ENCODE measurements at regions not wholly inside any gene's neighbourhood (a gene's known extent, or its start where the extent isn't known, plus 50 kb on each side); places are given as distances from the start of the nearest gene placed in this dataset.

DNA sequence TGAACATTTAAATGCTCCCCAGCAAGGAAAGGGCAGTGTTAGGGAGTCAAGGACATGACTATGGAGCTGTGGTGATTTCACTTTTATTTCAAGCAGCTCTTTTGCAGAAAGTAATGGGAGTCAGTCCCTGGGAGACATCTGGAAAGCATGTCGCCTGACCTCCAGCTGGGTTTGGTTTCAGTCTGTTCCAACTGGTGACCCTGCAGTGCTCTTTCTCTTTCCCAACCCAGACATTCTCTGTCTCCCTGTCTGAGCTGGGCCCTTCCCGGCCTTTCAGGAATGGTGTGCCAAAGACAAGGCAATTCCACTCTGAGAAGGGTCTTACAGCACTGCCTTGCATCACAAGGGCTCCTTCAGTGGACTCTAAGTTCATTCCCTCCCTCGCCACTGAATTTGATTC lies 323.2 kb downstream of the OSR1 start:
- no peak for DNase-seq (ENCODE audit: low read depth in 2 of 2)

DNA sequence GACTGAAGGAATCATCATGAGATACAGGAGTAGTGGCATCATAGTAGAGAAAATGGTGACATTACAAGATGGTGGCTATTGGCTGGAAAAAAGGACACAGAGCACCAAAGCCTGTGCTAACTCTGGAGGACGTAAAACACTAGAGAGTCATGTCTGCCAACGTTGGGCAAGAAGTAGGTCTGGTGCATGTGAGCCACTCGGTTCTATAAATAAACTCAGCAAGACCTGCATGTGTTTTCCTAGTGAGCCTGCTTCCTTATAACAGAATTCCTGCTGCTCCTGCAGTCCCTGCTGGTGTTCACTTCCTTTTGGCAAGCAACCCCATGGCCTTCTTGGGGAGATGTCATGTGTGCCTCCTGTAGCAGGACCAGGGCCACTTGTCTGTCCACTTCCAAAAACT lies 325.2 kb downstream of the OSR1 start:
- no peak for DNase-seq (ENCODE audit: low read depth in 2 of 2)

DNA sequence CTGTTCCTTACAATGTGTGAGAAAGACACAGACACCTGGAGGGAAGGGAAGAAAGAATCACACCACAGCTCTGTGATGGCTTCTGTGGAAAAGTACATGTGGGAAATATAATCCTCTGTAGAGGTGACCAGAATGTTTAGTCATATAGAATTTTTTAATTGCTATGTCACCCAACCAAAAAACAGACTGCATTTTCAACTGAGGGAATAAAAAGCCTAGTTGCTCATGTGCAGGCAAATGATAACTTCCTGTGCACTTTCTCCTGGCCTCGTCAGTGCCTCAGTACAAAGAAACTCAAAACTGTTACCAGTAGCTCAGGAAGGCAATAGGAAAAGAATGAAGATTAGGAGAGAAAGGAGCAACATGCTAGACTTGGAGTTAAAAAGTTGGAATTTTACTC lies 326.8 kb downstream of the OSR1 start:
- no peak for DNase-seq (ENCODE audit: low read depth in 2 of 2)

DNA sequence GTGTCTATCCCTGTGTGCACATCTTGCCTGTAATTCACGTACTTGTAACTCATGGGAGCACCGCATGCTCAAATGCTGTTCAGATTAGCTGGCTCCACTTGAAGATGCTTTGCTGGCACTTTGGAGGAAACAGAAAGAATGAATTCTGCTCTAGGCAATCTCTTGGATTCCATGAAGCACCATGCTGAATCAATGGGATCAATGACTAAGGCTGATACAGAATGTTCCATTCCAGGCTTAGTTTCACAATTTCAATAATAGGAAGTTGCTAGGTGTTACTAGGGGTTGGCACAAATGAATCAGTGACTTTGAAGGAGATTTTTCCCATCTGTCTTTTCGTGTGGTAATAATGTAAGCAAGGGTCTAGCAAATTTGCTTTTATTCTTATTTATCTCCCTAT lies 328.8 kb downstream of the OSR1 start:
- DNase-seq (ENCODE audit: low read depth in 2 of 2): no peak

DNA sequence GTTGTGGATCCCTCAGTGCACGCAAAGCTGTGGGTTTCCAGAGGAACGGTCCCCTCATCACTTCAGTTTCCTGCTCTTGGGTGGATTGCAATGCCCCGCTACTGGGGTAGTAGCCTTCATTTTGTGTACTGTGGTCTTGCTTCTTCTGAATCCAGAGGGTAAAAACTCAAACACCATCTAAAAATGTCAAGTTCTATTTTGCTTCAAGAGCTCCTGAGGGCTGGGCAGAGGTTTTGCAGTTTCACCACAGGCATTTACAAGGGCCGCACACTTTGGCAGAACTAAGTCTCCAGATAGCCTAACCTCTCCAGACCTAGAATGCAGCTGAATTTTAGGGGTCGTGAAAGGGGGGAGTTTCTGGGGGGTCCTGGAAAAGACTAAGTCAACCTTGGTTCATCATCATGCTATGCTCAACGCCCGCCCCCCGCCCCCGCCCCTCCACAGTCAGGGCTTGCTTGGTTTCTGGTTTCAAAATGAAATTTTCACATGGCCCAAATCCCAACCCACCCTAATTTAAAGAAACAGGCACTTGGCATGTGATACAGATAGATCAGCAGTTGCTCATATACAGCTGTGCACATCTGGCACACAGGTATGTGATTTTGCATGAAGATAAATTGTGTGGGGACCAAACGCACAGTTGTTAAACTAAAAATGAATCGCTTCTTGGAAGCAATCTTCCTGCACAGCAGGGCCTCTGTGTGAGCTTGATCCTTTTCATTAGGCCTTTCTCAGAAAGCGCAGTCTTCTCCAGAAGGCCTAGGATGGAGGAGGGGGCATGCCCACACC lies 329.6 kb downstream of the OSR1 start:
- no peak for DNase-seq (ENCODE audit: low read depth in 2 of 2)

DNA sequence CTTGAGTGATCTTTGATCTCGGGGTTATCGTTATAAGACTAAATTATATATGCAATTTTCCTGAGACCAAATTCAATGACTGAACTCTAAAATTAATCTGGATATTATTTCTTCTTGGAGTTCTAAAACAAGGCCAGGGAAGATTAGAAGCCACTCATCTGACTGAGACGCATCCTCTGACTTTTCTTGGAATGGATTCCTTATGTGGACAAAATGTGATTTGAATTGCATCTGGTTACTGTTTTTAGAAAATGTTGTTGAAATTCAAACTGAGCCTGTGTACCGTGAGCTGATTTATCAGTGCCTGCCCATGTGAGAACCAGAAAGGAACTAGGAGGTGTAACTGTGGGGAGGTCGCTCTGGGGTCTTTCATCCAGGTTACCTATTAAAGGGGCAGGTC lies 330.8 kb downstream of the OSR1 start:
- DNase-seq (ENCODE audit: low read depth in 2 of 2): no peak

DNA sequence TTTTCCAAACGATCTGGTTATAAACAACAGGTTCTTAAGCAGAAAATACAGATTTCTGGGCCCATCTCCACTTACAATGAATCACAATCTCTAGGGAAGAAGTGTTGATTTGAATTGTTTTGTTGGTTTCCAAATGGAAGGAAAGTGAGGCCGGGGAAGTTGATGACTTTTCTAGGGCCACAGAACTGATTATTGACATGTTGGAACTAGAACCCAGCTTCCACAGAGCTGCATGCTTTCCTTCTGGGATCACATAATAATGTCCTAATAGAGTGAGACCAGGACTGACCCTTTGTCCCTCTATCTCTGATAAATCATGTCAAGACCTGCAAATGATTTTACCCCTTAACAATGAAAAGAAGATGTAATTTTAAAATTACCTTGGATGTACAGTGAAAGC lies 332.2 kb downstream of the OSR1 start:
- no peak for DNase-seq (ENCODE audit: low read depth in 2 of 2)

DNA sequence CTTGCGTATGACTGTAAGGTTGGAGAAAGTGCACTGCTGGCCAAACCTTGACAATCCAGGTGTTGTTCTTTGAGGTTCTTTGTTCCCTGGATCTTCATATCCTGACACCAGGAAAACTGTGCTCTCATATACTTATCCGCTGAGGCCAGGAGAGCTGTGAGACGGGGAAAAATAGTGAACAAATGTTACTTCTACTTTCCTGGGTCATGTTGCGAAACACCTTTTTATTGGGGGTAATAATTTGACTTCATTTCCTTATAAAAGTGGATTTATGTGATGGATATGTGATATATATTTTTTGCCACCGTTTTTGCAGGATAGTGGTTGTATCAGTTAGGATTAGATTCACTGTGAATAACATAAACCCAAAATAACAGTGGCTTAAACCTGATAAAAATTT lies 336.1 kb downstream of the OSR1 start:
- DNase-seq (ENCODE audit: low read depth in 2 of 2): no peak

DNA sequence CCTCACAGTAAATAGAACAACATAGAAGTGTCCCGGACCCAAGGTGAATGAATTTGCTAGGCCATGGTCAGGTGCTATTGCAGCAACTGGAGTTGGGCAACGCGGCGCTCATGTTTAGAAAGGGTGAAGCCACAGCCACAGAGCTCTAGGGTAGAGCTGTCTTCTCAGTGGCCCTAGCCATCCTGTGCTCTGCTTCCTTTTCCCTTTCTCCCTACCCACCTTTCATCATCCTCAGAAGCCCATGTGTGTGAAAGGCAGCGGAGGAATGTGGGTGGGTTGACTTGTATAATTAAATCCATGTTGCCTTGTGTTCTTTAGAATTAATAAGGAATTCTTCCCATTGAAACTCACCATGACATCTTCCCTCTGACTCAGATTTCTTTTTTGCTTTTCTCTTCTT lies 336.7 kb downstream of the OSR1 start:
- no peak for DNase-seq (ENCODE audit: low read depth in 2 of 2)

DNA sequence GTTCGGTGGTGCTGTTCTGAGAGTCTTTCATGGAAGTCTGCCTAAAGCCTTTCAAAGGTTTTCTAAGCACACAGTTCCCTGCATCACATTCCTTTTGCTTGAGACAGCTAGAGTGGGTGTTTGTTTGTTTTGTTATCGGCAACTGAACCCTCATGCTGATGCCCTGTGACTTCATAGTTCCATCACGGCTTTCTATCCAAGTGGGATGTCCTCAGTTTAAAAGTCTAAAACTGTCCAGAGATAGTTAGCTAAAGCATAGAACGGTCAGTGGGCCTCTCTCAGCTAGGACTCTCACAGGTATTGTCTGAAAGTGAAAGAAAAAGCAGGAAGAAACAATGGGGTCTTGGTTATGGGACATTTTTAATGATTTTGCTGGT lies 337.3 kb downstream of the OSR1 start:
- DNase-seq (ENCODE audit: low read depth in 2 of 2): no peak

DNA sequence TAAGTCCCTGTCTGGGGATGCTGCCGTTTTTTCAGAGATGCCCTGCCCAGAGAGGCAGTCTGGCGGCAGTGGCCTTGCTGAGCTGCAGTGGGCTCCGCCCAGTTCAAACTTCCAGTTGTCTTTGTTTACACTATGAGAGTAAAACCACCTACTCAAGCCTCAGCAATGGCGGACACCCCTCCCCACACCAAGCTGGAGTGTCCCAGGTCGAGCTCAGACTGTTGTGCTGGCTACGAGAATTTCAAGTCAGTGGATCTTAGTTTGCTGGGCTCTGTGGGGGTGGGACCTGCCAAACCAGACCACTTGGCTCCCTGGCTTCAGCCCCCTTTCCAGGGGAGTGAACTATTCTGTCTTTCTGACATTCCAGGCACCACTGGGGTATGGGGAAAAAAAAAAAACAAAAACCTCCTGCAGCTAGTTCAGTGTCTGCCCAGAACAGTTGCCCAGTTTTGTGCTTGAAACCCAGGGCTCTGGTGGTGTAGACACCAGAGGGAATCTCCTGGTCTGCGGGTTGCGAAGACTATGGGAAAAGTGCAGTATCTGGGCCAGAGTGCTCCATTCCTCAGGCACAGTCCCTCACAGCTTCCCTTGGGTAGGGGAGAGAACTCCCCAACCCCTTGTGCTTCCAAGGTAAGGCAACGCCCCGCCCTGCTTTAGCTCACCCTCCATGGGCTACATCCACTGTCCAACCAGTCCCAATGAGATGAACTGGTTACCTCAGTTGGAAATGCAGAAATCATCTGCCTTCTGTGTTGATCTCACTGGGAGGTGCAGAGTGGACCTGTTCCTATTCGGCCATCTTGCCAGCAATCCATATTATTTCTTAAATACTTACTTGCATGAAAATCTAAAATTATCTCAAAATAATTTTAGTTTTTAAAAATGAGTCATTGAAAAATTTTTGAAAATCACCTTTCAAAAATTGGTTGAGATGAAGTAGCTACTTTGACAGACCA lies 338.0 kb downstream of the OSR1 start:
- no peak for DNase-seq (ENCODE audit: low read depth in 2 of 2)

DNA sequence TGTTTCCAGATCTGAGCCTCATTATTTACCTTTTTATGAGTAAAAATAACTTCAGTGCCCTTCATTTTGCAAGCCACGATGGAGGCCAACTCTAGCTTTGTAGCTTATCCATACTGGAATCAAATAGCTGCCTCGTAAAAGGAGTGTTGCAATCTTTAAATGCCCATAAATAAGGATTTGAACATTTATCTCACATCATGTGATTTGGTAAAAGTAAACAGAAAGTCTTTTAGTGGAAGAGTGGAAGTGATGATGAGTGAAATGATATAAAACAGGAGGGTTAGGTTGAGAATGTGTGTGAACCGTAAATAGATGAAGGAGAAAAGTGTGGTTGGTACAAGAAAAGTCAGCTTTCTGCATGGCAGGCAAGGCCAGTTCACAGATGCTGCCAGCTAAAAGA lies 348.9 kb downstream of the OSR1 start:
- no peak for DNase-seq (ENCODE audit: low read depth in 2 of 2)

DNA sequence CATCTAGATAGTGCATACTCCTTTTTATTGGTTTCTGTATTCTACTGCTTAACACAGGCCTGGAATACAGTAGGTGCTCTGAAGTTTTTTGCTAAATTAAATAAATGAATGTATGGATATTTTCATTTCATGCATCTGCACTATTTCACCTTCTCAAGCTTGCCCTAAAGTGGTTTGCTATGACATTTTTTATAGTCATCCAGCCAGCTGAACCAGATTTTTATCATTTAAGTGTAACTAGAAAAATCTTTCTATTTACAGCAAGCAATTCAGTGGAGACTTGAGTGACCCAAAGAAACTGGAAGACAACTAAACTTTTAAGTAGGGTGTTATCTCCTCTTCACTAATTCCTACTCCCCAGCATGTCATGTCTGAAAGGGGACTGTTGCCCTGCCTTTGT lies 354.9 kb downstream of the OSR1 start:
- DNase-seq (ENCODE audit: low read depth in 2 of 2): no peak

DNA sequence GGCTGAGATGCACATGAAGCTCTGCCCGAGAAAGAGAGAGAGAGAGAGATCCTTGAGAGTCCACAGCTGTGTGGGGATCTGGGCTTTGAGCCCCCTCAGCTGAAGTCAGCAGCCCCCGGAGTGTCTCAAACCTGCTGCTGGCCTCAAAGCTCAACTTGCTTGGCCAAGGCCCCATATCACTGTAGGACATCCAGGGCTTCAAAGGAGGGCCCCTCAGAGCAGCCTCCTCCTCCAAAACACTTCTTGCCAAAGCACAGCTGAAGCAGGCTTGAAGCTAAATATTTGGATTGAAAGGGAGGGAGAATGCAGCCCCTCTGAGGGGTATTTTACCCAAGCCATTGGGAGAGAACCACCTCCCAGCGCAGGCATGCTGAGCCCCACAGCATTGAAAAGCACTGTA lies 357.6 kb downstream of the OSR1 start:
- DNase-seq (ENCODE audit: low read depth in 2 of 2): no peak

DNA sequence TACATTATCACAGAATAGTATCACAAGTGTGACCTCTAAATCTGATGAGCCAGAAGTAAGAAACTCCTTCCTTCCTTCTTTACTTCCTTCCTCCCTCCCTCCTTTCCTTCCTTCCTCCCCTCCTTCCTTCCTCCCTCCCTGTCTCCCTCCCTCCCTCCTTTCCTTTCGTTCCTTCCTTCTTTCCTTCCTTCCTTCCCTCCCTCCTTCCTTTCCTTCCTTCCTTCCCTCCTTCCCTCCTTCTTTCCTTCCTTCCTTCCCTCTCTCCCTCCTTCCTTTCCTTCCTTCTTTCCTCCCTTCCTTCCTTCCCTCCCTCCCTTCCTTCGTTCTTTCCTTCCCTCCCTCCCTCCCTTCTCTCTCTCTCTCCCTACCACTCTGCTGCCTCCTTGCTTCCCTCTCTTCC lies 359.2 kb downstream of the OSR1 start:
- no peak for DNase-seq (ENCODE audit: low read depth in 2 of 2)

DNA sequence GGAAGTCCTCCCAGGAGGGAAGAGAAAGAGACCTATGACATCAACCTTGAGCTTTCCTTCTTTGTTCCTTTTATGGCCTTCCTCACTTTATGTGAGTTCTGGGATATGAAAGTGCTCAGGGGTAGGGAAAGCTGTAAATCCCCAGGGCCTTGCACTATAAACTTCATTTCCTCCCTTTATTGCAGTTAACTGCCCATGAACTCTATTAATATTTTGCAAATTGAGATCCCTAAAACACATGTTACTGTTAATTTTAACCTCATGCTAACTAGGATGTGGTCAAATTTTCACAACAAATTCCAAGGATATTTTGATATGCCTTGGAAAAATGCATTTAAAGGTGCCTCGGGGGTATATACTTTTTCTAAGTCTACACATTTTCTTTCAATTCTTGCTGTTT lies 359.9 kb downstream of the OSR1 start:
- DNase-seq (ENCODE audit: low read depth in 2 of 2): no peak

DNA sequence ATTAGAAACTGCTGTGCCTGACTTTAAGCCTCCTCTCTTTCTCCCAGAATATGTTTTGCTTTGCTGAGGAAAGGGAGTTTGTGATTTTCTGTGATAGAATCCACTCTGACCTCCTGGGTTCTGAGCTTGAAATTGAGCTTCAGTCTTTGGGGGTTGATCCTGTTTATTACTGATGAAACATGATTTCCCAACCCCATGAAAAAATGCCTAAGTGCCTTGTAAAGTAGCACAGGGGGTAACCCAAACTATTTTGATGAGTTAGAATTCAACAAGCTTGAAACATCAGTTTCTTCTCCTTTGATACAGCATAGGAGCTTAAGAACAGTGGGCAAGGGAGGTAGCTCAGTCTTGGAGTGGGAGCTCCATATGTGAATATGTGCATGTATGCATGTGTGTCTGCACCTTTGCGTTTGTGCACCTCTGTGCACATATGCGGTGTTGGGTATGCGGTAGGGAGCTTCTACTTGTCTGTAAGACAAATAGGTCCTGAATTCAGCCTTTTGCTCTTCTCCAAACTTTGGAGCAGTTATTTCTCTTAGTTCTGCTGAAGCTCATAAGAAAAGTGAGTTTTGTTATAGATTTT lies 364.6 kb downstream of the OSR1 start:
- no peak for DNase-seq (ENCODE audit: low read depth in 2 of 2)

DNA sequence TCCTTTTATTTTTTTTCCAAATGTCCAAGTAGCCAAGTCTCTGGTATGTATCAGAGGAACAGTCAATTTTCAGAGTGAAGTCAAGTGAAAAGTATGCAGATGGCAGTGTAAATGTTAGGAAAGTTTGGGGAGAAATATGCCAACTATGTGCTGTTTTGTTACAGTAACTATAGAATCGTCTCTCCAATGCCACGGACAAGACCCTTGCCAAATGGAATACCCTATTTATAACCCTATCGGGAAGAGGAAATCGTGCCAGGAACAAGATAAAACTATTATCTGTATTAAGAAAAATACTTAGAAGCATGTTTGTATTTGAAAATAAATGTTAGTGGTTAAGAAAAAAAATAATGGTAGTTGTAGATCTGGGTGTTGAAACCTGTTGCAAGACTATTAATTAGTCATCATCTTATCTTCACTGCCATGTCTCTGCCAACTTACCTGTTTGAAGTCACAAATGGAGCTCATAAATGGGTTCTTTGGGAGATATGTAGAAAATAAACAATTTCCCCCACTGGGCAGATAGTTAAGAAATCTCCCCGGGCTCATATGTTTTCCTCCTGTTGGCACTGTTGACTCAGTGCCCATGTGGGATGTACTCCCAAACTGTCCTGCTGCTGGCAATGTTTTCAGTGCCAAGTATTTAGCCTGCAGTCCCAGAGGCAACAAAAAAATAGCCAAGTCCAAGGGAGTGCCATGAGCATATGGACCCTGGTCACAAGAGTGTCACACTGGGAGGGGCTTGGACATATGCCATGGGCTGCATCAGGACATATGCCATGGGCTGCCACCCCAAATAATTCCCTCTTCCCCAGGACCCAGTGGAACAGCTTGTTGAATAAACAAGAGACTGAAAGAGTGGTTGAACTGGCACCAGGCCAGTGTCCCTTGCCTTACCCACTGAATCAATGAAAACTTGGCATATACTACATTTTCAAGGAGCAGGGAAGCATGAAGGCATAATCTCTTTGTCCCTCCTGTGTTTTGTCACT lies 366.9 kb downstream of the OSR1 start:
- DNase-seq (ENCODE audit: low read depth in 2 of 2): no peak

DNA sequence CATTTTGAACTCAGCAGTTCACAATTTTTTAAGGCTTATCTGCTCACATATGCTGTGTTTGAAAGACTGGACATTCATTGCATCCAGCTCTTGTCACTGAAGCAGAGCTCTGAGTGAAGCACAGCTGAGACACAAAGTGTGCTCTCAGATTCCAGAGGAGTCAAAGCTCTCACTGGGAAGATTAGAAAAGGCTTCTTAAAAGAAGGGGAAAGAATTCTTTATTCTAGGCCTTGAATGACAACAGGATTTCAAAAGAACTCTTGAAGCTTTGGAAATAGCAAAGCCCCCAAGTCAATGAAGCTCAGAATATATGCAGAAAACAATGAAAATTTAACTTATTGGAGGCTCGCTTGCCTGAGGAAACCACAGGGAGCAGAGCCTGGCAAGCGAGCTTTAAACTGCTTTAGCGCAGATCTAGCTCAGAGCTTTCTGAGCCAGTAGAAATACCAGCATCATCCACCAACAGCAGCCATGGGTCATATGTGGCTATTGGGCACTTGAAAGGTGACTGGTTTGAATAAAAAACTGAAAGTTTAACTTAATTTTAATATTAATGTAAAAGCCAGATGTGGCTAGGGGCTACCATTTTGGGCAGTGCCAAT lies 369.7 kb downstream of the OSR1 start:
- no peak for DNase-seq (ENCODE audit: low read depth in 2 of 2)

DNA sequence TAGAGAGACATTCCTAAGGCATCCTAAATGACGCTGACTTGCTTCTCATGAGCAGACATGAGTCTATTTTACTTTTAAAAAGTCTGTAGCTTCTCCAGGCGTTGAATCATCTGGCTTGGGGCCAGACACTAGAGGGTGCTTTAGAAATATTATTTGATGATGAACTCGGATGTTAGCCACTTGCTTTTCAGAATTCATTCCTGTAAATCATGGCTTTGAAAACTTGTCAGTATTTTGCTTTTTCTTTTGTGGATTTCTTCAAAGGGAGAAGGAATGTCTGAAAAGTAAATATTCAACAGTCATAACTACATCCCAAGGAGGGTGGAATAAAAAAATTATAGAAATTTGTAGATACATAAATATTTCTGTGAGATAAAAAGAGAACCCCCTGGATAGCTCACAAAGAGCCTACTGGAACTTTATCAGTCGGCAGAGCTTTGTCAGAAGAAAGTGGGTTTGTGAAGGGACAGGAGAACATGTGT lies 370.8 kb downstream of the OSR1 start:
- no peak for DNase-seq (ENCODE audit: low read depth in 2 of 2)

DNA sequence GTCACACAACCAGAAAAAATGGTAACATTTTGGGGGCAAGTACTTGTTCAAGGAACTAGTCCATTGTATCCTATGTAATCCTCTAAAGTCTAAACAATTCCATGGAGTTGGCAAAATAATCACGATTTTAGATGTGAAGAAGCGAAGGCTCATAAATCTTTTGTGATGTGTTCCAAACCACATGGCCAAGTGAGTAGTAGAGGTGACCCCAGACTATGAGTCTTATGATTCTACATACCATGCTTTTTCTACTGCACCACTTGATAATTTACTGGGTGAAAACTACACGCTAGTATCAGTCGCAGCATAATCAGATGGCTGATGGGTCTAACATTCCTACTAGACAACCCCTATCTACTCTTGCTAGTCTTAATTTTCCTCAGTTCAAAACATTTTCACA lies 371.4 kb downstream of the OSR1 start:
- DNase-seq (ENCODE audit: low read depth in 2 of 2): no peak

Data from stimulated activated CD4-positive, alpha-beta T cell treated with anti-CD3 and anti-CD28 coated beads, Interleukin-12 subunit alpha, Interleukin-12 subunit beta, amount 100 ng/mL, for 24 hours (primary cell).